ENCODE measurements at regions not wholly inside any gene's neighbourhood (a gene's known extent, or its start where the extent isn't known, plus 50 kb on each side); places are given as distances from the start of the nearest gene placed in this dataset.

- H3K27me3 ChIP-seq (ENCODE audit: control insufficient read depth in 2 of 2, insufficient read depth in 2 of 2, low read length in 2 of 2), result no peaks in the 10 kb centered on the region
- H3K9me3 ChIP-seq (replicated peaks; ENCODE audit: control insufficient read depth, insufficient read depth, low read depth, low read length), result no peaks in the 10 kb centered on the region
- H4K20me1 ChIP-seq (replicated peaks; ENCODE audit: control insufficient read depth, insufficient read depth, low read length), result no peaks in the 10 kb centered on the region
- FAIRE-seq (no peak), DNase-seq (ENCODE audit: extremely low read depth in 1 of 4, low spot score in 3 of 4) (no peak), ATAC-seq (no peak)
- CTCF ChIA-PET (ENCODE audit: low intra/inter-chr PET ratio), result no interaction called here
- no peak overlapping the region for H3K27ac ChIP-seq (ENCODE audit: extremely low read depth, low read depth, low read length)
- POLR2A ChIA-PET, result no interaction called here
- BruUV-seq (replicated peaks), result no TSS peak
- no peaks in the 10 kb centered on the region for H3K79me2 ChIP-seq (ENCODE audit: control insufficient read depth, insufficient read depth, low read length)
- no peak overlapping the region for H3K4me3 ChIP-seq
- no peaks in the 10 kb centered on the region for H3K9me1 ChIP-seq (ENCODE audit: control insufficient read depth, insufficient read depth, low read length)
- 2% methylated on average over 6 of the region's 6 CpGs for WGBS (ENCODE audit: insufficient coverage, low coverage, missing lambda C conversion rate)
- in situ Hi-C loops (cut with MboI) (no loop called here), intact Hi-C loops (cut with micrococcal nuclease) (no loop called here)
- no peak overlapping the region for H3K4me2 ChIP-seq (ENCODE audit: insufficient read depth, low read length)
- H2AFZ ChIP-seq (ENCODE audit: low read depth, low read length), result no peak overlapping the region
- no peaks in the 10 kb centered on the region for H3K36me3 ChIP-seq (ENCODE audit: control insufficient read depth, insufficient read depth, low read length)
- H3K4me1 ChIP-seq (replicated peaks in 1 of 2; ENCODE audit: control insufficient read depth in 2 of 2, insufficient read depth in 2 of 2, low read length in 2 of 2), result no peaks in the 10 kb centered on the region
- no peak overlapping the region for H3K9ac ChIP-seq (ENCODE audit: insufficient read depth in 1 of 2, low read depth in 2 of 2, low read length in 2 of 2)
- TF ChIP-seq HIVEP1 (CRISPR knock-in tag; IDR thresholded peaks at IDR 0.05), result no peak
- TF ChIP-seq ZNF318 (IDR thresholded peaks at IDR 0.05; ENCODE audit: borderline replicate concordance in 1 of 2, low read depth in 1 of 2), result no peak
- TF ChIP-seq, protein P1, sequence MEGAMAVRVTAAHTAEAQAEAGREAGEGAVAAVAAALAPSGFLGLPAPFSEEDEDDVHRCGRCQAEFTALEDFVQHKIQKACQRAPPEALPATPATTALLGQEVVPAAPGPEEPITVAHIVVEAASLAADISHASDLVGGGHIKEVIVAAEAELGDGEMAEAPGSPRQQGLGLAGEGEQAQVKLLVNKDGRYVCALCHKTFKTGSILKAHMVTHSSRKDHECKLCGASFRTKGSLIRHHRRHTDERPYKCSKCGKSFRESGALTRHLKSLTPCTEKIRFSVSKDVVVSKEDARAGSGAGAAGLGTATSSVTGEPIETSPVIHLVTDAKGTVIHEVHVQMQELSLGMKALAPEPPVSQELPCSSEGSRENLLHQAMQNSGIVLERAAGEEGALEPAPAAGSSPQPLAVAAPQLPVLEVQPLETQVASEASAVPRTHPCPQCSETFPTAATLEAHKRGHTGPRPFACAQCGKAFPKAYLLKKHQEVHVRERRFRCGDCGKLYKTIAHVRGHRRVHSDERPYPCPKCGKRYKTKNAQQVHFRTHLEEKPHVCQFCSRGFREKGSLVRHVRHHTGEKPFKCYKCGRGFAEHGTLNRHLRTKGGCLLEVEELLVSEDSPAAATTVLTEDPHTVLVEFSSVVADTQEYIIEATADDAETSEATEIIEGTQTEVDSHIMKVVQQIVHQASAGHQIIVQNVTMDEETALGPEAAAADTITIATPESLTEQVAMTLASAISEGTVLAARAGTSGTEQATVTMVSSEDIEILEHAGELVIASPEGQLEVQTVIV (CRISPR knock-in tag; IDR thresholded peaks at IDR 0.05; ENCODE audit: borderline replicate concordance), result no peak
- no peak for TF ChIP-seq ZBED1 (IDR thresholded peaks at IDR 0.05)
- no peak for TF ChIP-seq ZNF77 (CRISPR knock-in tag; IDR thresholded peaks at IDR 0.05)
- TF ChIP-seq SPI1 (IDR thresholded peaks at IDR 0.05; ENCODE audit: borderline replicate concordance, low read depth, low read length), result no peak
- no peak for TF ChIP-seq CBFB (CRISPR knock-in tag; IDR thresholded peaks at IDR 0.05)
- no peak for TF ChIP-seq CHD4 (IDR thresholded peaks at IDR 0.05; ENCODE audit: insufficient read depth, insufficient replicate concordance, low read depth, low read length, poor library complexity, severe bottlenecking)
- no peak for TF ChIP-seq CREB3 (tag; conservative IDR thresholded peaks at IDR 0.05; ENCODE audit: low read depth)
- TF ChIP-seq FOXA3 (CRISPR knock-in tag; conservative IDR thresholded peaks at IDR 0.05 in 1 of 2, IDR thresholded peaks at IDR 0.05 in 1 of 2), result no peak
- no peak for TF ChIP-seq STAT5B (CRISPR knock-in tag; IDR thresholded peaks at IDR 0.05)
These were observed 217.5 kb downstream of the PMAIP1 start for GRCh38 chr18:60117321-60117720.

Measured in K562 (cell line).